IMR-90 (cell line): ENCODE measurements at regions not wholly inside any gene's neighbourhood (a gene's known extent, or its start where the extent isn't known, plus 50 kb on each side); places are given as distances from the start of the nearest gene placed in this dataset.

Experiments used
- ATAC-seq: fragments of 200-7000 bp; cut with Tn5 transposase; 2 replicates; pipeline ENCODE4 v1.9.1; 2020; ENCODE audit warnings: low read depth, mild to moderate bottlenecking, moderate library complexity
- BruUV-seq: library from RNA; stranded (reverse); fragments of 400-500 nt; replicated peaks from 2 replicates; lab custom pipeline; 2021; lab: Mats Ljungman, UMichigan
- CTCF ChIA-PET: fragments of 300-600 bp; formaldehyde crosslinking; extraction: SDS; loops from one replicate; lab custom pipeline; 2021; ENCODE audit warnings: antibody characterized with exemption; lab: Yijun Ruan, JAX
- POLR2A ChIA-PET: fragments of 300-600 bp; sonication (Branson Sonifier 250); formaldehyde crosslinking; loops from one replicate; lab custom pipeline; 2022; ENCODE audit warnings: antibody characterized with exemption; ENCODE audit not compliant: unreplicated experiment; lab: Charles Lee
- DNase-seq: peaks from one replicate; pipeline ENCODE4 v3.0.0; 2013
- H2AFZ ChIP-seq: replicated peaks from 2 replicates; pipeline ENCODE3; 2013; ENCODE audit warnings: low read length, mild to moderate bottlenecking; ENCODE audit not compliant: poor library complexity
- H2AK5ac ChIP-seq: 2 replicates; pipeline ENCODE4 v1.6.1; 2013; ENCODE audit warnings: low read depth, low read length, inconsistent platforms
- H2AK9ac ChIP-seq: replicated peaks from 2 replicates; pipeline ENCODE3; 2013; ENCODE audit warnings: mild to moderate bottlenecking, low read depth, low read length, moderate library complexity; ENCODE audit not compliant: poor library complexity
- H2BK120ac ChIP-seq: 2 replicates; pipeline ENCODE4 v1.6.1; 2013; ENCODE audit warnings: low read depth, low read length, inconsistent platforms
- H2BK15ac ChIP-seq: 3 replicates; pipeline ENCODE4 v1.6.1; 2013; ENCODE audit warnings: low read depth, low read length, inconsistent platforms
- H2BK20ac ChIP-seq: 2 replicates; pipeline ENCODE4 v1.6.1; 2013; ENCODE audit warnings: low read depth, mild to moderate bottlenecking, inconsistent platforms, low read length, moderate library complexity
- H2BK5ac ChIP-seq: 2 replicates; pipeline ENCODE4 v1.6.1; 2013; ENCODE audit warnings: mild to moderate bottlenecking, low read depth, low read length, inconsistent platforms; ENCODE audit not compliant: poor library complexity, severe bottlenecking
- H3K14ac ChIP-seq: replicated peaks from 2 replicates; pipeline ENCODE4 v1.6.1; 2013; ENCODE audit warnings: low read depth, low read length, inconsistent platforms
- H3K18ac ChIP-seq: 2 replicates; pipeline ENCODE4 v1.6.1; 2013; ENCODE audit warnings: low read depth, low read length, control low read depth
- H3K23ac ChIP-seq: 2 replicates; pipeline ENCODE4 v1.6.1; 2013; ENCODE audit warnings: low read depth, low read length, inconsistent platforms
- H3K27ac ChIP-seq: 2 replicates; pipeline ENCODE4 v1.5.1; 2013; ENCODE audit warnings: mild to moderate bottlenecking, control low read depth, low read length; ENCODE audit not compliant: insufficient read depth
- H3K27me3 ChIP-seq: 2 replicates; pipeline ENCODE4 v1.6.1; 2013; ENCODE audit warnings: low read length; ENCODE audit not compliant: control insufficient read depth, insufficient read depth
- H3K36me3 ChIP-seq: 2 replicates; pipeline ENCODE4 v1.6.1; 2013; ENCODE audit warnings: low read length, mixed read lengths; ENCODE audit not compliant: control insufficient read depth, insufficient read depth
- H3K4ac ChIP-seq: 2 replicates; pipeline ENCODE4 v1.6.1; 2013; ENCODE audit warnings: low read depth, low read length, inconsistent platforms
- H3K4me1 ChIP-seq: 2 replicates; pipeline ENCODE4 v1.6.1; 2013; ENCODE audit warnings: low read length, mixed read lengths; ENCODE audit not compliant: control insufficient read depth, insufficient read depth
- H3K4me2 ChIP-seq: 2 replicates; pipeline ENCODE4 v1.6.1; 2013; ENCODE audit warnings: low read depth, mild to moderate bottlenecking, control low read depth, low read length, moderate library complexity
- H3K4me3 ChIP-seq: 2 replicates; pipeline ENCODE4 v1.5.1; 2013; ENCODE audit warnings: low read depth, mild to moderate bottlenecking, control low read depth, low read length, moderate library complexity; ENCODE audit not compliant: insufficient read depth
- H3K56ac ChIP-seq: 2 replicates; pipeline ENCODE4 v1.6.1; 2013; ENCODE audit warnings: low read length, inconsistent platforms; ENCODE audit not compliant: insufficient read depth; ENCODE audit errors: extremely low read depth
- H3K79me1 ChIP-seq, 2 experiments: 2 replicates each; pipeline ENCODE4 v1.6.1; 2013; ENCODE audit warnings: low read length in 2 of 2, inconsistent platforms in 1 of 2, low read depth in 1 of 2
- H3K9ac ChIP-seq: 2 replicates; pipeline ENCODE4 v1.6.1; 2013; ENCODE audit warnings: low read depth, low read length, control low read depth
- H3K9me1 ChIP-seq: 2 replicates; pipeline ENCODE4 v1.6.1; 2013; ENCODE audit warnings: low read length, inconsistent platforms; ENCODE audit not compliant: insufficient read depth
- H3K9me3 ChIP-seq: 2 replicates; pipeline ENCODE4 v1.6.1; 2013; ENCODE audit warnings: low read length; ENCODE audit not compliant: control insufficient read depth, insufficient read depth
- H4K20me1 ChIP-seq: 2 replicates; pipeline ENCODE4 v1.6.1; 2013; ENCODE audit warnings: low read length, inconsistent platforms; ENCODE audit not compliant: insufficient read depth
- H4K5ac ChIP-seq: 2 replicates; pipeline ENCODE4 v1.6.1; 2013; ENCODE audit warnings: mild to moderate bottlenecking, low read depth, low read length, control low read depth
- H4K8ac ChIP-seq, 2 experiments: 2 replicates each; pipeline ENCODE4 v1.6.1; 2013; ENCODE audit warnings: low read depth in 2 of 2, low read length in 2 of 2, control low read depth in 1 of 2, inconsistent platforms in 1 of 2
- H4K91ac ChIP-seq: 2 replicates; pipeline ENCODE4 v1.6.1; 2013; ENCODE audit warnings: low read depth, low read length, inconsistent platforms; ENCODE audit not compliant: insufficient read depth
- CHD1 ChIP-seq: IDR thresholded peaks from 2 replicates; pipeline ENCODE4 v1.6.1; 2012; ENCODE audit warnings: low read depth, low read length, improper control_type of control experiment
- FOS ChIP-seq: fragments of 150-350 bp; IDR thresholded peaks from 2 replicates; pipeline ENCODE4 v1.6.1; 2016; ENCODE audit warnings: low read depth, low read length
- MAFK ChIP-seq: IDR thresholded peaks from 2 replicates; pipeline ENCODE4 v1.6.1; 2012; ENCODE audit warnings: low read depth, low read length, improper control_type of control experiment
- MXI1 ChIP-seq: IDR thresholded peaks from 2 replicates; pipeline ENCODE4 v1.6.1; 2012; ENCODE audit warnings: low read depth, mild to moderate bottlenecking, low read length, moderate library complexity, borderline replicate concordance
- NFE2L2 ChIP-seq: fragments of 150-350 bp; IDR thresholded peaks from 2 replicates; pipeline ENCODE4 v1.6.1; 2016; ENCODE audit warnings: low read depth, mild to moderate bottlenecking, low read length
- RFX5 ChIP-seq: IDR thresholded peaks from 2 replicates; pipeline ENCODE4 v1.8.0; 2012; ENCODE audit warnings: low read depth, mild to moderate bottlenecking, low read length, moderate library complexity
- SMC3 ChIP-seq: fragments of 150-350 bp; IDR thresholded peaks from 2 replicates; pipeline ENCODE4 v1.6.1; 2016; ENCODE audit warnings: low read depth, mild to moderate bottlenecking, antibody characterized with exemption, low read length, moderate library complexity
- WGBS, 2 experiments: methylation state at CpG; one replicate each; pipeline versions ENCODE4 v1.1.5 to v1.1.7; 2013; ENCODE audit warnings: missing lambda C conversion rate in 2 of 2; ENCODE audit not compliant: insufficient read length in 1 of 2; ENCODE audit errors: extremely low coverage in 2 of 2; 5-methylcytosine and 5-hydroxymethylcytosine counted together
- dilution Hi-C: fragments of 300-500 bp; cut with HindIII; formaldehyde crosslinking; loops from one replicate; pipeline ENCODE4 v1.14.3; 2018; ENCODE audit warnings: low sequenced_read_pairs; ENCODE audit not compliant: unreplicated experiment
- in situ Hi-C: fragments of 300-500 bp; cut with MboI; formaldehyde crosslinking; loops from 3 replicates; pipeline ENCODE4 v1.14.3; 2019; ENCODE audit warnings: low sequenced_read_pairs, inconsistent platforms, mixed read lengths
- intact Hi-C: fragments of 100-400 bp; cut with micrococcal nuclease; formaldehyde crosslinking; loops from 2 replicates; pipeline ENCODE4 v1.10.0; 2022
- TF ChIP-seq, protein P1 (sequence below): conservative IDR thresholded peaks from 2 replicates; pipeline ENCODE4 v1.5.1; 2012; ENCODE audit warnings: mild to moderate bottlenecking, low read depth, low read length, improper control_type of control experiment

DNA sequence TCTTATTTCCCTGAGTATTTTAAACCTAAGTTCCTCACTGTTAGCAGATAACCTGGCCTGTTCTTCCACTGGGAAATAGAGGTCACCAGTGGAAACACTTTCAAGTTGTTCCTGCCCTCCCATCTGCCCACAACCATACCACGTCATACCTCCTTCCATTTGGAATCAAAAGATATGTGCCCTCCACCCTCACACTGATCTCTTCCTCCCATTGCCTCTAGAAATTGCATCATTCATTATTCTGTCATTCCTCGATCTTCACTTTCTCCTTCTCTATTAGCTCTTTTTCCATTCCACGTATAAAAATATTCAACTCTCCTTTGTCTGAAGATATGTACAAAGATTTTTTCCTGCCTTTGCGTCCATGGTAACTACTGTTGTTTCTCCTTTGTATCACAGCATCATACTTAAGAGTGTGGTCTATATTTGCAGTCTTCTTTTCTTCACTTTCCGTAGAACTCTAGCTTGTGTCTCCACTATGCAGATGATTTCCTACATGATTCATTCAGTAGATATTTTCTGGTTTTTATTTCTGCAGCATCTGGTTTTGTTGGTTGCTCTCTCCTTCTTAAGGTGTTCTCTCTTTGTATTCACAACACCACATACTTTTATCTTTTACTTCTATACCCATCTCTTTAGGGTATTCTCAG is 312.3 kb downstream of the REEP3 start:
- Histone ChIP-seq H3K18ac (no peak overlapping the region), H3K4me3 (no peak overlapping the region), H3K79me1 (no peaks in the 10 kb centered on the region), H4K20me1 (no peaks in the 10 kb centered on the region), H2BK120ac (no peak overlapping the region), H2BK20ac (no peak overlapping the region), H3K27me3 (no peaks in the 10 kb centered on the region), H2AK9ac (no peak overlapping the region), H2BK5ac (no peak overlapping the region), H3K14ac (no peak overlapping the region), H4K5ac (no peak overlapping the region), H3K56ac (no peak overlapping the region), H3K4me1 (no peaks in the 10 kb centered on the region), H2AFZ (no peak overlapping the region), H3K9me1 (no peaks in the 10 kb centered on the region), H3K4ac (no peak overlapping the region), H3K4me2 (no peak overlapping the region), H3K36me3 (no peaks in the 10 kb centered on the region), H3K23ac (no peak overlapping the region), H3K27ac (no peak overlapping the region), H2AK5ac (no peak overlapping the region), H4K91ac (no peak overlapping the region), H4K8ac (no peak overlapping the region), H3K9me3 (no peaks in the 10 kb centered on the region), H2BK15ac (no peak overlapping the region), H3K9ac (no peak overlapping the region)
- POLR2A ChIA-PET, result no interaction called here
- ATAC-seq (no peak), DNase-seq (no peak)
- WGBS, 2 experiments, result 44% methylated on average over 1 of the region's 5 CpGs; no CpG with 5 or more reads in 1 of the 2 experiments
- CTCF ChIA-PET, result no interaction called here
- TF ChIP-seq MXI1, result no peak
- TF ChIP-seq, protein P1, sequence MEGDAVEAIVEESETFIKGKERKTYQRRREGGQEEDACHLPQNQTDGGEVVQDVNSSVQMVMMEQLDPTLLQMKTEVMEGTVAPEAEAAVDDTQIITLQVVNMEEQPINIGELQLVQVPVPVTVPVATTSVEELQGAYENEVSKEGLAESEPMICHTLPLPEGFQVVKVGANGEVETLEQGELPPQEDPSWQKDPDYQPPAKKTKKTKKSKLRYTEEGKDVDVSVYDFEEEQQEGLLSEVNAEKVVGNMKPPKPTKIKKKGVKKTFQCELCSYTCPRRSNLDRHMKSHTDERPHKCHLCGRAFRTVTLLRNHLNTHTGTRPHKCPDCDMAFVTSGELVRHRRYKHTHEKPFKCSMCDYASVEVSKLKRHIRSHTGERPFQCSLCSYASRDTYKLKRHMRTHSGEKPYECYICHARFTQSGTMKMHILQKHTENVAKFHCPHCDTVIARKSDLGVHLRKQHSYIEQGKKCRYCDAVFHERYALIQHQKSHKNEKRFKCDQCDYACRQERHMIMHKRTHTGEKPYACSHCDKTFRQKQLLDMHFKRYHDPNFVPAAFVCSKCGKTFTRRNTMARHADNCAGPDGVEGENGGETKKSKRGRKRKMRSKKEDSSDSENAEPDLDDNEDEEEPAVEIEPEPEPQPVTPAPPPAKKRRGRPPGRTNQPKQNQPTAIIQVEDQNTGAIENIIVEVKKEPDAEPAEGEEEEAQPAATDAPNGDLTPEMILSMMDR, result no peak
- TF ChIP-seq SMC3, result no peak
- TF ChIP-seq NFE2L2, result no peak
- TF ChIP-seq CHD1, result no peak
- no peak for TF ChIP-seq FOS
- TF ChIP-seq MAFK, result no peak
- no peak for TF ChIP-seq RFX5
- intact Hi-C loops (no loop called here), in situ Hi-C loops (no loop called here), dilution Hi-C loops (no loop called here)
- no TSS peak for BruUV-seq
